Activated naive CD4-positive, alpha-beta T cell treated with anti-CD3 and anti-CD28 coated beads, Interleukin-2, amount 10 ng/mL, durations not matched to agents 7 days and 5 days (primary cell): ENCODE measurements at regions not wholly inside any gene's neighbourhood (a gene's known extent, or its start where the extent isn't known, plus 50 kb on each side); places are given as distances from the start of the nearest gene placed in this dataset.

ENCODE experiments used
- CTCF ChIA-PET: fragments of 350-600 bp; sonication (Branson Sonifier 250); formaldehyde crosslinking; loops from one replicate; lab custom pipeline; 2021; ENCODE audit warnings: antibody characterized with exemption; lab: Charles Lee
- DNase-seq: peaks from one replicate; pipeline ENCODE4 v3.0.0-alpha.2; 2020
- H3K27ac Mint-ChIP-seq: one replicate; pipeline ENCODE4 v1.8.0; 2021; ENCODE audit warnings: mild to moderate bottlenecking, moderate library complexity, mixed read lengths
- H3K27me3 Mint-ChIP-seq: one replicate; pipeline ENCODE4 v1.8.0; 2021; ENCODE audit warnings: mild to moderate bottlenecking, mixed read lengths
- H3K36me3 Mint-ChIP-seq: one replicate; pipeline ENCODE4 v1.8.0; 2021; ENCODE audit warnings: mixed read lengths
- H3K4me1 Mint-ChIP-seq: one replicate; pipeline ENCODE4 v1.8.0; 2021; ENCODE audit warnings: mixed read lengths
- H3K4me3 Mint-ChIP-seq: one replicate; pipeline ENCODE4 v1.8.0; 2021; ENCODE audit warnings: mild to moderate bottlenecking, moderate library complexity, mixed read lengths
- H3K9me3 Mint-ChIP-seq: one replicate; pipeline ENCODE4 v1.8.0; 2021; ENCODE audit warnings: mixed read lengths

DNA sequence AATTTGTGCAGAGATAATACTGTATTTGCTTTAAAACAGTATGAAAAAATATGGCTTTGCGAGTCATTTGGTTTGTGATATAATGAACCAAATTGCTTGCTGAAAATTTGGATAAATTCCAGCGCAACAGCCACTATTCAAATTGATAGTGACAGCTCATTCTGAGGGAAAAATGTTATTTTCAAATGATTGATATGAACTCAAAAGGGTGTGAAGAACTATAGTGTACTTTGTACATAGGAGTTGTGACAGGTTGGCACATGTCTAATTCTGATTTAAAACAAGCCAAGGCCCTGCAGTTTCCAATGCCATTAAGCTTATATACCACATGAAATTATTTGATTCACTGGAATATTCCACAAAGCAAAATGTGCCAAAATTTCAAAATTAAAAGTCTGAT is 1628.9 kb upstream of the AGA start:
- H3K27ac Mint-ChIP-seq, result no peak overlapping the region
- H3K4me3 Mint-ChIP-seq, result no peak overlapping the region
- H3K36me3 Mint-ChIP-seq, result no peaks in the 10 kb centered on the region
- CTCF ChIA-PET, result no interaction called here
- H3K4me1 Mint-ChIP-seq, result no peaks in the 10 kb centered on the region
- H3K27me3 Mint-ChIP-seq, result no peaks in the 10 kb centered on the region
- H3K9me3 Mint-ChIP-seq, result peaks cover 11% of the 10 kb centered on the region
- DNase-seq, result no peak

DNA sequence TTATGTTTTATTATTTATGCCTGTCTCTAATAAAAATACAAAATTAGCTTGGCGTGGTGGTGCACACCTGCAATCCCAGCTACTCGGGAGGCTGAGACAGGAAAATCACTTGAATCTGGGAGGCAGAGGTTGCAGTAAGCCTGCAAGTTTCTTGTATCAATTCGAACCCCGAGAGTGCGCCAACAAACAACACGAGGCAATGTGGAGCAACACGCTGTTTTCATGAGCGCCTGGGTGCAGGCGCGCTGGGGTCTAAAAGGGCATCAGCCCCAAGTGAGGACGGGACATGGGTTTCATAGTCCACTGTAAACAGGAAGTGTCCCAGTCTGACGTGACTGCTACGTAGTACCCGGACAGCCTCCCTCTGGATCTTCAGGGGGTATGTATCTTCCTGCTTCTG is 1634.6 kb upstream of the AGA start:
- peaks cover 15% of the 10 kb centered on the region for H3K9me3 Mint-ChIP-seq
- no peaks in the 10 kb centered on the region for H3K36me3 Mint-ChIP-seq
- DNase-seq, result no peak
- H3K4me1 Mint-ChIP-seq, result no peaks in the 10 kb centered on the region
- CTCF ChIA-PET, result no interaction called here
- H3K27me3 Mint-ChIP-seq, result no peaks in the 10 kb centered on the region
- no peak overlapping the region for H3K4me3 Mint-ChIP-seq
- H3K27ac Mint-ChIP-seq, result no peak overlapping the region

DNA sequence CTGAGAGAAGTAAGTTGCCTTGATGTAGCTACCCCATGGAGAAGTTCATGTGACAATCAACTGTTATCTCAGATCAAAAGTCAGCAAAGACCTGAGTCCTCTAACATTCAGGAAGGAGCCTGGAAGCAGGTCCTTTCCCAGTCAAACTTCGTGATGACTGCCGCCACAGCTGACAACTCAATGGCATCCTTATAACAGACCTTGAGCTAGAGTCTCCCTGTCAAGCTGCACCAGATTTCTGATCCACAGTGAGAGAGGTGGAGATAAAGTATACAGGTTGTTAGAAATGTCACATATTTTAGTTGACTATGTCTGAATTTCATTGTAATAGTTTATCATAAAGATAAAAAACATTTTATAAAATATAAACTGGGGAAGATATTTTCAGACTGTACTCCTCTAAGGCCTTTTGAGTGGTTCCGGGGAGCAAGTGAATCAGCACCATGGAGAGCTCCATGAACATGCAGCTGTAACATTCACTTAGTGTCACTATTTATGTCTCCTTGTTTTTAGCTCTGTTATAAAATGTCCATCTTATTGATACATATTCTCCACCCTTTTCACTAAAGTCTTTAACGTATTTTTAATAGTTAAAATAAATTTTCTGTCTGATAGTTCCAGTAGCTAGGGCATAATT is 1653.5 kb upstream of the AGA start:
- Mint-ChIP-seq H3K27ac (no peak overlapping the region), H3K4me1 (no peaks in the 10 kb centered on the region), H3K27me3 (no peaks in the 10 kb centered on the region), H3K9me3 (peaks cover 13% of the 10 kb centered on the region), H3K36me3 (no peaks in the 10 kb centered on the region), H3K4me3 (no peak overlapping the region)
- CTCF ChIA-PET, result interaction anchor here (0.6 kb wide), 1 partner anchor 874 kb away, joined by 3 read pairs; no protein-coding TSS in a partner anchor
- peak; percentile 34 for DNase-seq

DNA sequence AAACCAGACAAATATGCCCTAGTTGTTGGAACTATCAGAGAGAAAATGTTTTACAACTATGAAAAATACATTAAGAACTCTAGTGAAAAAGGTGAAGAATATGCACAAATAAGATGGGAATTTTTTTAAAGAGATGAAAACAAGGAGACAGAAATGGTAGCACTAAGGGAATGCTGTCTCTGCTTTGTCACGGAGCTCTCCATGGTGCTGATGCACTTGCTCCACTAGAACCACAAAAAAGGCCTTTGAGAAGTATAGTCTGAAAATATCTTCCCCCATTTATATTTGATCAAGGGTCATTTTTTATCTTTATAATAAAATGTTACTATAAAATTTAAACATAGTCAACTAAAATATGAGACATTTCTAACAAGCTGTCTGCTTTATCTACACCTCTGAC is 1655.5 kb upstream of the AGA start:
- Mint-ChIP-seq H3K4me3 (no peak overlapping the region), H3K36me3 (no peaks in the 10 kb centered on the region), H3K9me3 (peaks cover 4% of the 10 kb centered on the region), H3K4me1 (no peaks in the 10 kb centered on the region), H3K27me3 (no peaks in the 10 kb centered on the region), H3K27ac (no peak overlapping the region)
- CTCF ChIA-PET, result no interaction called here
- peak; percentile 28 for DNase-seq

DNA sequence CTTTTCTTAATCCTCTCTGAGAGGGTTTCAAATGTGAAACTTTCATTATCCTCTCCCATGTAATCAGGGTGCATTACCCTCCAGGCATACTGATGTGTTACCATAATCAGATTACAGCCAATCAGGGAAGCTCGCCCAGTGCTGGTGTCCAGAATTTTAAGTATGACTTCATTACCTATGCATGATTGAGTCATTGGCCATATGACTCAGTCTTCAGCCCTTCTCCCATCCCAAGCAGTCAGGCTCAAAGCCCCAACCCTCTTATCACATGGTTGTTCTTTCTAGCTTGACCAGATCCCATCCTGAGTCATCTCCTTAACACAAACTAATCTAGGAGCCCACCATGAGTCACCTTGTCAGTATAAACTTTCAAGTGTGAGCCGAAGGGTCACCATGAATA is 1668.1 kb upstream of the AGA start:
- H3K9me3 Mint-ChIP-seq, result peaks cover 14% of the 10 kb centered on the region
- H3K27ac Mint-ChIP-seq, result no peak overlapping the region
- no peaks in the 10 kb centered on the region for H3K27me3 Mint-ChIP-seq
- no peaks in the 10 kb centered on the region for H3K36me3 Mint-ChIP-seq
- no peak for DNase-seq
- H3K4me3 Mint-ChIP-seq, result no peak overlapping the region
- CTCF ChIA-PET, result no interaction called here
- no peaks in the 10 kb centered on the region for H3K4me1 Mint-ChIP-seq

DNA sequence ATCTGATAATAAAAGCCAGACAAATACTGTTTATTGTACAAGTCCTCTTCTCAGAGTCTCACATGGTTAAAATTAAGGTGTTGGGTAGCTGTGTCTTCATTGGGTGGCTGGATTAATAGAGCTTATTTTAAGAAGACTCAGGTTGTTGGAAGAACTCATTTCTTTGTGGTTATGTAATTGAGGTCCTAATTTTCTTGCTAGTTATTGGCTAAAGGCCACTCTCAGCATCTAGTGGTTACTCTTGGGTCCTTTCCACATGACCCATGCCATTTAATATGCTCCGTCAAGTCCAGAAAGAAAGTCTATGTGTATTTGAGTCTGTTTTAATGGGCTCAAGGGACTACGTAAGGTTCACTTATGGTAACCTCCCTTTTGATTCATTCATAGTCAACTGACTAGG is 1668.6 kb upstream of the AGA start:
- Mint-ChIP-seq H3K4me1 (no peaks in the 10 kb centered on the region), H3K27ac (no peak overlapping the region), H3K9me3 (peaks cover 14% of the 10 kb centered on the region), H3K36me3 (no peaks in the 10 kb centered on the region), H3K4me3 (no peak overlapping the region), H3K27me3 (no peaks in the 10 kb centered on the region)
- no peak for DNase-seq
- CTCF ChIA-PET, result no interaction called here

DNA sequence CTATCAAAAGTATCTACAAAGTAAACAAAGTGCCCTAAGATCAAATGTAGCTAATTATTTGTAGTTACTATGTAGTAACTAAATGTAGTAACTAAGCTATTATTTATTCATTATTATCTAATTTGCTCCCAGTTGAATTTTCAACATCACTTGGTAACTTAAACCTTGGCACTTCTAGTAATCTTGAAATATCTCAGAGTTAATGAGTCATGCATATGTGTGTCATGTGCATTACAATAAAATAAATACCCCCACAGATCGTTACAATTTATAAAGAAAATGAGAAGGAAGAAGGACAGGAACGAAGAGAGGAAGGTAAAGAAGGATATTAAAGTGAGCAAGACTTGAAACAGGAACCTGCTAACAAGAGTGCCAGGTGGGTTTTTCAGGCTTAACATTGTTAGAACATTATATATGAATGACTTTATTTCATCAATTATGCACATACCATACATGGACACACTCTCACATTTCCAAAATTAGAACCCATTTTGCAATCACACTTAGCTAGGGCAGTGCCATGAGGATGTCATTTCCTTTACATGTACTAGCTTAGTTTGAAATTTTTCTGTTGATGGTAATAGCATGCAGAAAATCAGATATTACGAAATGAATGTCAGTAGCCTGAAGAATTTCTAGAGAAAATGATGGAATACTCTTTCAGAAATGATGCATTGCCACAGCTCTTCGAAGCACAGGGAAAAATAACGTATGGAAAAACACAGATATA is 1670.4 kb upstream of the AGA start:
- Mint-ChIP-seq H3K27me3 (no peaks in the 10 kb centered on the region), H3K9me3 (peaks cover 16% of the 10 kb centered on the region), H3K4me1 (no peaks in the 10 kb centered on the region), H3K36me3 (no peaks in the 10 kb centered on the region), H3K27ac (no peak overlapping the region), H3K4me3 (no peak overlapping the region)
- DNase-seq, result no peak
- CTCF ChIA-PET, result no interaction called here

DNA sequence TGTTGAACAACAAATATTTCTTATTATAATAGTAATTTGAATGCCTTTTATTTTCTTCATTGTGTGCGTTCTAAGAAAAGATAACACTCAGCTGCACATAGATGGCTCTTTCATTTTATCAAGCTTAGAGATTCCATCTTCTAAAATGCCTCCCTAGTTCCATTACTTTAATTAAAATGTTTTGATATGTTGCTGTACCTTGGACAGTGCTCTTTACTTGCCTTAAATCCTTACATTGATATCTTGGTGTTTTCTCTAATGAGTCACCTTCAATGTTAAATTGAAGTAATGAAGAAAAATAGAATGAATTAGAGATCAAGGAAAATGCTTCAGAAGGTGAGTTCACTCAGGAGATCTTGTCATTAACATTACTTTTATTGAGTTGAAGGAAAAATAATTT is 1672.4 kb upstream of the AGA start:
- CTCF ChIA-PET, result no interaction called here
- H3K27ac Mint-ChIP-seq, result no peak overlapping the region
- no peaks in the 10 kb centered on the region for H3K4me1 Mint-ChIP-seq
- no peaks in the 10 kb centered on the region for H3K27me3 Mint-ChIP-seq
- H3K36me3 Mint-ChIP-seq, result no peaks in the 10 kb centered on the region
- no peak for DNase-seq
- H3K4me3 Mint-ChIP-seq, result no peak overlapping the region
- H3K9me3 Mint-ChIP-seq, result peaks cover 16% of the 10 kb centered on the region

DNA sequence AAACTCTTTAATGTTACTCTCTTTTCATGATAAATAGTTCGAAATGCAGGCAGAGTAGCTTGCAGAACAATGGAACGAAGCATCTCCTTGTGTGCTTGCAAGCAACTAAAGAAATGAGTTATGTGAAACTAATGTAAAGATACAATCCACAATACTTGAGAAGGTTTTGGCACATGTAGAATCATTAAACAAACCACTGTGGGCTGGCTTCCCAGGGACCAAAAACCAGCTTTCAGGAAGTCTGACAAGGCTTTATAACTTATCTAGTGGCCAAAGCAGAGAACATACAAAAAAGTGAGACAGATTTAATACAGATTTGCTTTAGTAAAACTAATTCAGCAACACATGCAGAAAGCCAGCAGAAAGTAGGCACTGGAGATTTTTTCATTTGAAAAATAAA is 1673.8 kb upstream of the AGA start:
- H3K4me3 Mint-ChIP-seq, result no peak overlapping the region
- CTCF ChIA-PET, result no interaction called here
- no peaks in the 10 kb centered on the region for H3K4me1 Mint-ChIP-seq
- no peak for DNase-seq
- H3K9me3 Mint-ChIP-seq, result peaks cover 10% of the 10 kb centered on the region
- no peaks in the 10 kb centered on the region for H3K36me3 Mint-ChIP-seq
- no peaks in the 10 kb centered on the region for H3K27me3 Mint-ChIP-seq
- no peak overlapping the region for H3K27ac Mint-ChIP-seq

DNA sequence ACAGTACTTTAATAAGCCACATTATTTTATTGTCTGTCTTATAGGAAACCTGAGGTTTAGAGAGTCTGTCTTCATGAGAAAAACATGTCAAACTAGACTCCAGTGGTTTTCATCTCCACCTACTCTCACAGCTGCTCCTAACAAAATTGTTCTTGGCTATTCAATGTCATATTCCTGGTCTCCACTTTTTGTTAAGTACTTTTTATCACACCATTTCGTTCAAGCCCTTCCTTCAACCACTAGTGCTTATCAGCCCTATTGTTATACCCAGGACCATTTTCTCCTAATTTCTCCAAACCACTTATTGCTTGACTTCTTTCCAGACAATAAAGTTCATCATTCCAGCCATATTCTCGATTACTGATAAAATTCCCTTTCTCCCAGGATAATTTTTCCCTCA is 1674.3 kb upstream of the AGA start:
- H3K27ac Mint-ChIP-seq, result no peak overlapping the region
- H3K9me3 Mint-ChIP-seq, result peaks cover 9% of the 10 kb centered on the region
- DNase-seq, result no peak
- no peaks in the 10 kb centered on the region for H3K36me3 Mint-ChIP-seq
- H3K4me3 Mint-ChIP-seq, result no peak overlapping the region
- no peaks in the 10 kb centered on the region for H3K27me3 Mint-ChIP-seq
- CTCF ChIA-PET, result no interaction called here
- no peaks in the 10 kb centered on the region for H3K4me1 Mint-ChIP-seq

DNA sequence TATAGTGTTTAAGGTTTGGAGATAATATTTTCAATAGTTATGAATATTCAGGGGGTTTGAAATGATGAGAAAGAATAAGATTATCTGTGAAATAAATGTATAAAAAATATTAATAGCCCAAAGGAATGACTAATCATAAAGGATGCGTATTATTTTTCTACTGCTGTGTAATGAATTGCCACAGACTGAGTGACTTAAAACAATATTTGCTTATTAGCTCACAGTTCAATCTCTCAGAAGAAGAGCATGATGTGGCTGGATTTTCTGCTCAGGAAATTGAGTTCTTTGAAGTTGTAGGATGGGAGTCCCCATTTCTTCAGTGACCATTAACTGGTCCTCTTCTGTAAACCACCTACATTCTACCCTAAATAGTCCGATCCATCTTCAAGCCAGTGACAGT is 1680.8 kb upstream of the AGA start:
- Mint-ChIP-seq H3K9me3 (peaks cover 5% of the 10 kb centered on the region), H3K4me3 (no peak overlapping the region), H3K27me3 (no peaks in the 10 kb centered on the region), H3K27ac (no peak overlapping the region), H3K36me3 (no peaks in the 10 kb centered on the region), H3K4me1 (no peaks in the 10 kb centered on the region)
- no peak for DNase-seq
- CTCF ChIA-PET, result no interaction called here

DNA sequence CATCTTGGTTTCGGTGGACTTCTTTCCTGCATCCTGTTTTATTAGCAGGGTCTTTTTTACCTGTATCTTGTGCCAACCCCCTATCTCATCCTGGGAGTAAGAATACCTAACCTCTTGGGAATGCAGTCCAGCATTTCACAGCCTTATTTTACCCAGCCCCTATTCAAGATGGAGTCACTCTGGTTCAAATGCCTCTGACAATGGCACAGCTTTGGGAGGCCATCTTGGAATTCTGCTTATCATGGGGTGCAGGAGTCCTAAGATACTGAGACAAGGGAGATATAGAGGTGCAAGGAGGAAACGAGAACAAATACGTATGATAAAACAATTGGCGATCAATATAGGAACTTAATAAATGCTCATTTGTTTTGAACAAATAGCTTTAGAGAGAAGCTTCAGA is 1682.2 kb upstream of the AGA start:
- CTCF ChIA-PET, result no interaction called here
- Mint-ChIP-seq H3K4me1 (no peaks in the 10 kb centered on the region), H3K27me3 (no peaks in the 10 kb centered on the region), H3K36me3 (no peaks in the 10 kb centered on the region), H3K27ac (no peak overlapping the region), H3K4me3 (no peak overlapping the region), H3K9me3 (peaks cover 9% of the 10 kb centered on the region)
- DNase-seq, result no peak

DNA sequence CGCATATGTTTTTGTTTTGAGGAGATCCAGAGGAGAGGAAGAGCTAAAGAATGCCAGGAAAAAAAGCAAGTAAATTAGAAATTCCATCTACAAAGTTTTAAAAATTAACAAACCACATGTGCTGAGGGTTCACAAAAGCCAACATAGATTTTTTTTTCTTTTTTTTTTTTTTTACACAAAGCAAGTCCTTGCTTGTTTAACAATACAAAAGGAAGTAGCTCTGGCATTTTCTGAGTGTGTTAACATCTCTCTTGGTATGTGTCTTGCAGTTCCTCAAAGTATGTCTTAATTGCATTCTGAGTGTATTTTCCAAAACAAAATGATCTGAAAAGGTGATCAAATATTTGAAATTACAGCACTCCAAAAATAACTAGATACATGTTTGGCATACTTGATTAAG is 1682.7 kb upstream of the AGA start:
- CTCF ChIA-PET, result no interaction called here
- DNase-seq, result no peak
- H3K36me3 Mint-ChIP-seq, result no peaks in the 10 kb centered on the region
- no peaks in the 10 kb centered on the region for H3K27me3 Mint-ChIP-seq
- H3K9me3 Mint-ChIP-seq, result peaks cover 9% of the 10 kb centered on the region
- no peak overlapping the region for H3K27ac Mint-ChIP-seq
- no peaks in the 10 kb centered on the region for H3K4me1 Mint-ChIP-seq
- H3K4me3 Mint-ChIP-seq, result no peak overlapping the region

DNA sequence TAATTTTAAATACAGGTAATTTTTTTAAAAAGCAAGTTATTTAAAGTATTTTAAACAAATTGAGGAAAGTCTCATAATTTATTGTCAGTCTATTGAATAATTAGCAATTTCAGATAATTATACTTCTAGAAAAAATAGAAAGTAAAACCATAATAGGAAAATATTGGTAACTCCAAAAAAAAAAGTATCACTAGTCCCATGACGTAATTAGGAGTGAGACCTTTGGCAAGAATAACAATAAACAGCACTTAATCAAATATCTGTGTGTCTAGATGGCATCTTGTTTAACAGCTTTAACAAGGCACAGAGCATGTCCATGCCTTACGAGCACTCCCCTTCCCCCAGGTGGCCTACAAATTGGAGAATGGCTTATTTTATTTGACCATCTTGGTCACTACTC is 1683.6 kb upstream of the AGA start:
- Mint-ChIP-seq H3K36me3 (no peaks in the 10 kb centered on the region), H3K9me3 (peaks cover 9% of the 10 kb centered on the region), H3K4me3 (no peak overlapping the region), H3K27me3 (no peaks in the 10 kb centered on the region), H3K27ac (no peak overlapping the region), H3K4me1 (no peaks in the 10 kb centered on the region)
- no peak for DNase-seq
- CTCF ChIA-PET, result no interaction called here

DNA sequence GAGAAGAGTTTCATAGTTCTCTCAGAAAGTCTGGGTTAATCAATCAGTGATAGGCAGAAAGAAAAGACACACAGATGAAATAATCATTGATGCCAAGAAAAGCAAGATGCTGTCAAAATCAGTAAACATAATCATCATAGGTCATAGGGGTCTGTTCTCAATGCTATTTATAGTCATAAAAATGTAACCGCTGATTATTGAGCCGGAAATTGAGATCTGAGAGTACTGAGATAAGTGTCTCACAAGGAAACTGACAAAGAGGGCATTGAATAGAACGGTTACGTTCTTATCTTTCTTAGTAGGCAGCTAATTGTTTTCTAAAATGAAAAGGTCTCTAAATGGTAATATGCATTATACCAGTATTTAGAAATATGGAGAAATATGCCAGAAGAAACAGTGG is 1686.1 kb upstream of the AGA start:
- no peaks in the 10 kb centered on the region for H3K36me3 Mint-ChIP-seq
- CTCF ChIA-PET, result no interaction called here

More for the DNA sequence above, 1686.1 kb upstream of the AGA start:
- no peak overlapping the region for H3K27ac Mint-ChIP-seq
- no peak for DNase-seq
- H3K9me3 Mint-ChIP-seq, result peaks cover 8% of the 10 kb centered on the region
- no peak overlapping the region for H3K4me3 Mint-ChIP-seq
- no peaks in the 10 kb centered on the region for H3K4me1 Mint-ChIP-seq
- H3K27me3 Mint-ChIP-seq, result no peaks in the 10 kb centered on the region
